Psoas muscle (tissue), 7 donors: ENCODE measurements at regions not wholly inside any gene's neighbourhood (a gene's known extent, or its start where the extent isn't known, plus 50 kb on each side); places are given as distances from the start of the nearest gene placed in this dataset.

Source experiments
- ATAC-seq, 4 donors: fragments of 200-7000 bp; cut with Tn5 transposase; one replicate each; pipeline ENCODE4 v1.9.1; 2020; ENCODE audit warnings: moderate library complexity in 3 of 4, mild to moderate bottlenecking in 2 of 4
- DNase-seq, 2 donors: peaks; one replicate each; pipeline ENCODE4 v3.0.0-alpha.2; 2020
- H3K27ac ChIP-seq: fragments of 200-600 bp; one replicate; pipeline ENCODE4 v1.8.0; 2022
- H3K27me3 ChIP-seq, 3 donors: fragments of 200-600 bp in 1 of 3; one replicate each; pipeline versions ENCODE4 v1.6.1 to v1.8.0; 2013 to 2022; ENCODE audit warnings: low read length in 2 of 3, mild to moderate bottlenecking in 2 of 3, moderate library complexity in 1 of 3; ENCODE audit not compliant: insufficient read depth in 3 of 3
- H3K36me3 ChIP-seq, 2 donors: fragments of 200-600 bp in 1 of 2; one replicate each; pipeline versions ENCODE4 v1.6.1 to v1.8.0; 2013 to 2022; ENCODE audit warnings: low read depth in 1 of 2, mild to moderate bottlenecking in 1 of 2, moderate library complexity in 1 of 2; ENCODE audit not compliant: insufficient read depth in 1 of 2
- H3K4me1 ChIP-seq: fragments of 200-600 bp; one replicate; pipeline ENCODE4 v1.8.0; 2022
- H3K4me3 ChIP-seq: fragments of 200-600 bp; one replicate; pipeline ENCODE4 v1.8.0; 2022; ENCODE audit warnings: mild to moderate bottlenecking
- H3K9me3 ChIP-seq: fragments of 200-600 bp; one replicate; pipeline ENCODE4 v1.8.0; 2022
- CTCF ChIP-seq: fragments of 200-600 bp; IDR thresholded peaks from one replicate; pipeline ENCODE4 v1.8.0; 2022; ENCODE audit warnings: antibody characterized with exemption
- WGBS, 3 donors: extraction: QIAGEN DNeasy Blood & Tissue Kit; methylation state at CpG; one replicate each; pipeline versions ENCODE4 v1.1.6 to v1.1.7; 2013; 5-methylcytosine and 5-hydroxymethylcytosine counted together
- intact Hi-C, 2 donors: fragments of 100-400 bp; cut with DNase I; formaldehyde crosslinking; loops; one replicate each; pipeline versions ENCODE4 v1.11.0 to v1.14.2; 2022
- donor health status: healthy with polysubstance abuse.
- donor health status: DM: no; HTN: no; CAD: no; lungs with moderate emphysema.
- donor health status: Bipolar disorder and iron deficiency.
- donor health status: healthy.
- donor health status: DM: yes; HTN: yes; CAD: no.
- donor health status: DM: no; HTN: no; CAD: no.
- donor health status: DM: yes; HTN: yes; CAD: no.

DNA sequence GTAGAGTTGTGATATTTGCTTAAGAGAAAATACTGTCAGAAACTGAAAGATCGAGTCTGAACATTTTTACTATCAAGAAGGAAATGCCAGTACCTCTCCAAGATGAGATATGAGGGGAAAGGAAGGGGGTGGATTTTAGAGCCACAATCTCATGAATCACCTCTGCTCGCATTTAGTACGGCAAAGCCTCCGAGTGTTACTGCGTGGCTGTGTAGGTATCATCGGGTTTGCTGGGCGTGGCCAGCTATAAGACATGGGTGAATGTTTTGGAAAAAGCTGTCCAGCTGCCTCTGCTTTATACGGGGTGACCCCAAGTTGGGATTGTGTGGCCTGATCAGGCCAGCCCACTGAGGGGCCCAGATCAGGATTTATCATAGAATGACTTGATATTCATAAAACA lies 826.4 kb downstream of the SOCS6 start:
- H3K4me3 ChIP-seq = no peak overlapping the region
- no peaks in the 10 kb centered on the region for H3K36me3 ChIP-seq
- intact Hi-C loops = no loop called here
- DNase-seq (no peak), ATAC-seq (no peak)
- 86 to 87% (median 87%) methylated on average over 8 of the region's 8 CpGs for WGBS, 3 donors
- no peaks in the 10 kb centered on the region for H3K4me1 ChIP-seq
- H3K9me3 ChIP-seq = peaks cover 7% of the 10 kb centered on the region
- H3K27me3 ChIP-seq = no peaks in the 10 kb centered on the region
- no peak overlapping the region for H3K27ac ChIP-seq
- TF ChIP-seq CTCF = no peak

DNA sequence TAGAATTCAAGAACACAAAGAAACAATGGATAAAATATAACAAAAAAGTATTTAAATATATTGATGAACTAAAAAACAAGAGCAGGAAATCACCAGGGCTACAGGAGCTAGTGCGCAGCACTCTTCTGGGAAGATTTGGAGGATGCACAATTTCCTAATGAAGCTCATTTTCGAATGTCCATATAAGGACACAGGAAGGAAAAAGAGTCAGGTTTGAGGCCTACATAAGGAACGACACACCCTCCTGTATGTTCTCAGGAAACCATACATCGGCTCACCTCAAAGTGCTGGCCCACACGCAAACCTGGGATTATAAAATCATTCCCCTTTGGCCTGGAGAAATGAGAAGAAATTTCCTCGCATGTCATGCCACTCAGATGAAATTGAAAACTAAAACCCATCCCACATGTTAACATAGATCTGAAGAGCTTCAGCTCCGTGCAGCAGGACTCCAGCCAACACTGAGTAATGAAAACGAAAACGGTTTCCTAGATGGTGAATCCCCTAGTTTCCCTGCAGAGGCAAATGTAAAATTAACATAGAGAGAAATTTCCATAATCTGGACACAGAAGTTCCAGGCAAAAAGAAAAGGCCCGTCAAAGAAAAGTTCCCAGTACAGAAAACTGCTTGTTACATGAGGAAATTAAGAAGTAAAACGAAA lies 825.8 kb downstream of the SOCS6 start:
- TF ChIP-seq CTCF = no peak
- WGBS, 3 donors = 74 to 80% (median 75%) methylated on average over 11 of the region's 11 CpGs
- no peaks in the 10 kb centered on the region for H3K4me1 ChIP-seq
- no peak overlapping the region for H3K27ac ChIP-seq
- no peaks in the 10 kb centered on the region for H3K36me3 ChIP-seq
- H3K27me3 ChIP-seq = no peaks in the 10 kb centered on the region
- no peak overlapping the region for H3K4me3 ChIP-seq
- no peak for ATAC-seq
- peaks cover 1% of the 10 kb centered on the region for H3K9me3 ChIP-seq
- intact Hi-C loops = no loop called here
- no peak for DNase-seq

DNA sequence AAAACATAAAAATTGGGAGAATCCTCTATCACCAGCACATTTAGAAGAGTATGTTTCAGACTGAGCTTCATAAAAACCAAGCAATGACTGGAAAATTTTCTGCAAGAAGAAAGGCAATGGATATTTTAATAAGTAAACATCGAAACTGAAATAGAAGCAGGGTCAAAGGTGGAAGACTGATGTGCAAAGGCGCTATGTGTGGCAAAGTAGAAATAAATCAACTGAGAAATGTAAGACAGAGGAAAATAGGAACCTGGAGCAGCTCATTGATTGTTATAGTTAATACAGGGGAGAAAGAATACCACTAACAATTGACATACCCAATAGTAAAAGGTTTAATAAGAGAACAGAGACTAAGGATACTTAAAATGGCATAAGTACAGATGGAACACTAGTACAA lies 818.4 kb downstream of the SOCS6 start:
- no peaks in the 10 kb centered on the region for H3K36me3 ChIP-seq
- intact Hi-C loops = no loop called here
- no peaks in the 10 kb centered on the region for H3K9me3 ChIP-seq
- no peak for TF ChIP-seq CTCF
- no peak overlapping the region for H3K4me3 ChIP-seq
- DNase-seq (no peak), ATAC-seq (no peak)
- no peaks in the 10 kb centered on the region for H3K27me3 ChIP-seq
- no peaks in the 10 kb centered on the region for H3K4me1 ChIP-seq
- WGBS, 3 donors = 35 to 45% (median 37%) methylated on average over 2 of the region's 2 CpGs
- no peak overlapping the region for H3K27ac ChIP-seq

GRCh38 chr18:71106701-71107100 lies 817.9 kb downstream of the SOCS6 start:
- Histone ChIP-seq H3K9me3 (no peaks in the 10 kb centered on the region), H3K4me3 (no peak overlapping the region), H3K4me1 (no peaks in the 10 kb centered on the region), H3K27me3 (no peaks in the 10 kb centered on the region), H3K36me3 (no peaks in the 10 kb centered on the region), H3K27ac (no peak overlapping the region)
- ATAC-seq (no peak), DNase-seq (no peak)
- WGBS, 3 donors = 40 to 44% (median 41%) methylated on average over 1 of the region's 1 CpG
- TF ChIP-seq CTCF = no peak
- intact Hi-C loops = no loop called here

- no peaks in the 10 kb centered on the region for H3K4me1 ChIP-seq
- H3K9me3 ChIP-seq = no peaks in the 10 kb centered on the region
- H3K36me3 ChIP-seq = no peaks in the 10 kb centered on the region
- no peak overlapping the region for H3K27ac ChIP-seq
- H3K27me3 ChIP-seq = no peaks in the 10 kb centered on the region
- no peak for ATAC-seq
- H3K4me3 ChIP-seq = no peak overlapping the region
- intact Hi-C loops = no loop called here
- TF ChIP-seq CTCF = no peak
- DNase-seq = no peak
- WGBS, 3 donors = 56 to 65% (median 60%) methylated on average over 4 of the region's 4 CpGs
Observed at GRCh38 chr18:71105994-71106546, 817.2 kb downstream of the SOCS6 start.
